ENCODE measurements at regions not wholly inside any gene's neighbourhood (a gene's known extent, or its start where the extent isn't known, plus 50 kb on each side); places are given as distances from the start of the nearest gene placed in this dataset.
A peak's percentile ranks its signal among the peaks of the same experiment; 100 is the strongest.

- ChIA-PET SMC1A (ENCODE audit: uncharacterized antibody, unreplicated experiment) (no interaction called here), CTCF (no interaction called here), POLR2A (no interaction called here), RAD21 (ENCODE audit: unreplicated experiment) (no interaction called here)
- BruUV-seq (replicated peaks): no TSS peak
- no peak for ATAC-seq
- Histone ChIP-seq H3K27ac (ENCODE audit: control insufficient read depth, insufficient read depth) (no peak overlapping the region), H3K79me2 (ENCODE audit: control insufficient read depth, insufficient read depth, low read length) (no peaks in the 10 kb centered on the region), H3K4me2 (ENCODE audit: control insufficient read depth, insufficient read depth) (peak overlapping the region; percentile 38), H3K9me3 (replicated peaks; ENCODE audit: control insufficient read depth, insufficient read depth, low read length) (no peaks in the 10 kb centered on the region; the same call in 2 of the 3 replicates), H4K20me1 (ENCODE audit: control insufficient read depth, insufficient read depth) (no peaks in the 10 kb centered on the region; the same call in none of the 2 replicates), H3K4me1 (ENCODE audit: control insufficient read depth, insufficient read depth, low read length) (peaks cover 12% of the 10 kb centered on the region), H3K9ac (ENCODE audit: control insufficient read depth, insufficient read depth, low read length) (no peak overlapping the region), H3K27me3 (replicated peaks in 1 of 2; ENCODE audit: control insufficient read depth in 2 of 2, insufficient read depth in 2 of 2, low read length in 1 of 2) (peaks cover 0 to 2% of the 10 kb centered on the region in 2 experiments; a peak in 1 of 4 replicates), H3K36me3 (ENCODE audit: control insufficient read depth in 2 of 2, insufficient read depth in 2 of 2, low read length in 1 of 2) (no peaks in the 10 kb centered on the region), H2AFZ (ENCODE audit: control insufficient read depth, low read depth, low read length) (no peak overlapping the region; the same call in 1 of the 2 replicates), H3K4me3 (no peak overlapping the region)
- in situ Hi-C loops (cut with MboI) (no loop called here), intact Hi-C loops (cut with micrococcal nuclease; ENCODE audit: unreplicated experiment) (no loop called here)
- no peak for DNase-seq (ENCODE audit: low read depth, low spot score)
- no peak for FAIRE-seq
- TF ChIP-seq NFIC (IDR thresholded peaks at IDR 0.05; ENCODE audit: low read depth, low read length): no peak
- TF ChIP-seq RAD51 (IDR thresholded peaks at IDR 0.05): no peak
- TF ChIP-seq STAT1 (conservative IDR thresholded peaks at IDR 0.05): no peak
- TF ChIP-seq CHD4 (IDR thresholded peaks at IDR 0.05): no peak
- TF ChIP-seq, protein P1, sequence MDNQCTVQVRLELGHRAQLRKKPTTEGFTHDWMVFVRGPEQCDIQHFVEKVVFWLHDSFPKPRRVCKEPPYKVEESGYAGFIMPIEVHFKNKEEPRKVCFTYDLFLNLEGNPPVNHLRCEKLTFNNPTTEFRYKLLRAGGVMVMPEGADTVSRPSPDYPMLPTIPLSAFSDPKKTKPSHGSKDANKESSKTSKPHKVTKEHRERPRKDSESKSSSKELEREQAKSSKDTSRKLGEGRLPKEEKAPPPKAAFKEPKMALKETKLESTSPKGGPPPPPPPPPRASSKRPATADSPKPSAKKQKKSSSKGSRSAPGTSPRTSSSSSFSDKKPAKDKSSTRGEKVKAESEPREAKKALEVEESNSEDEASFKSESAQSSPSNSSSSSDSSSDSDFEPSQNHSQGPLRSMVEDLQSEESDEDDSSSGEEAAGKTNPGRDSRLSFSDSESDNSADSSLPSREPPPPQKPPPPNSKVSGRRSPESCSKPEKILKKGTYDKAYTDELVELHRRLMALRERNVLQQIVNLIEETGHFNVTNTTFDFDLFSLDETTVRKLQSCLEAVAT (IDR thresholded peaks at IDR 0.05): no peak
- no peak for TF ChIP-seq E2F4 (IDR thresholded peaks at IDR 0.05; ENCODE audit: low read depth, low read length)
- no peak for TF ChIP-seq RCOR1 (conservative IDR thresholded peaks at IDR 0.05; ENCODE audit: low read depth, low read length)
- TF ChIP-seq, protein P2, sequence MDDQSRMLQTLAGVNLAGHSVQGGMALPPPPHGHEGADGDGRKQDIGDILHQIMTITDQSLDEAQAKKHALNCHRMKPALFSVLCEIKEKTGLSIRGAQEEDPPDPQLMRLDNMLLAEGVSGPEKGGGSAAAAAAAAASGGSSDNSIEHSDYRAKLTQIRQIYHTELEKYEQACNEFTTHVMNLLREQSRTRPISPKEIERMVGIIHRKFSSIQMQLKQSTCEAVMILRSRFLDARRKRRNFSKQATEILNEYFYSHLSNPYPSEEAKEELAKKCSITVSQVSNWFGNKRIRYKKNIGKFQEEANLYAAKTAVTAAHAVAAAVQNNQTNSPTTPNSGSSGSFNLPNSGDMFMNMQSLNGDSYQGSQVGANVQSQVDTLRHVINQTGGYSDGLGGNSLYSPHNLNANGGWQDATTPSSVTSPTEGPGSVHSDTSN (IDR thresholded peaks at IDR 0.05; ENCODE audit: insufficient replicate concordance, low read depth, low read length): no peak
- TF ChIP-seq POLR2A (IDR thresholded peaks at IDR 0.05; ENCODE audit: low read depth, low read length): no peak
- TF ChIP-seq BHLHE40 (IDR thresholded peaks at IDR 0.05; ENCODE audit: borderline replicate concordance in 1 of 2, low read depth in 2 of 2, low read length in 1 of 2): no peak
- no peak for TF ChIP-seq MYB (IDR thresholded peaks at IDR 0.05; ENCODE audit: borderline replicate concordance, low read depth, low read length)
- TF ChIP-seq SUZ12 (IDR thresholded peaks at IDR 0.05; ENCODE audit: unreplicated experiment): no peak
- 27% methylated on average over 9 of the region's 9 CpGs for WGBS (ENCODE audit: insufficient coverage, insufficient replicate concordance, low lambda C conversion rate, missing lambda C conversion rate)
Observed at GRCh38 chr9:90024823-90025222, 420.0 kb downstream of the GADD45G start.
